DND-41 (cell line): ENCODE measurements at regions not wholly inside any gene's neighbourhood (a gene's known extent, or its start where the extent isn't known, plus 50 kb on each side); places are given as distances from the start of the nearest gene placed in this dataset.

Experiments
- EZH2 ChIP-seq: IDR thresholded peaks from 3 replicates; pipeline ENCODE4 v1.6.1; 2012; ENCODE audit warnings: borderline replicate concordance, low read depth, mild to moderate bottlenecking, moderate library complexity, low read length, inconsistent platforms; ENCODE audit not compliant: severe bottlenecking
- TF ChIP-seq, protein P1 (sequence below): IDR thresholded peaks from 2 replicates; pipeline ENCODE4 v1.5.1; 2012; ENCODE audit warnings: borderline replicate concordance, low read length, moderate library complexity, mild to moderate bottlenecking; ENCODE audit not compliant: poor library complexity, severe bottlenecking; ENCODE audit errors: extremely low read depth

DNA sequence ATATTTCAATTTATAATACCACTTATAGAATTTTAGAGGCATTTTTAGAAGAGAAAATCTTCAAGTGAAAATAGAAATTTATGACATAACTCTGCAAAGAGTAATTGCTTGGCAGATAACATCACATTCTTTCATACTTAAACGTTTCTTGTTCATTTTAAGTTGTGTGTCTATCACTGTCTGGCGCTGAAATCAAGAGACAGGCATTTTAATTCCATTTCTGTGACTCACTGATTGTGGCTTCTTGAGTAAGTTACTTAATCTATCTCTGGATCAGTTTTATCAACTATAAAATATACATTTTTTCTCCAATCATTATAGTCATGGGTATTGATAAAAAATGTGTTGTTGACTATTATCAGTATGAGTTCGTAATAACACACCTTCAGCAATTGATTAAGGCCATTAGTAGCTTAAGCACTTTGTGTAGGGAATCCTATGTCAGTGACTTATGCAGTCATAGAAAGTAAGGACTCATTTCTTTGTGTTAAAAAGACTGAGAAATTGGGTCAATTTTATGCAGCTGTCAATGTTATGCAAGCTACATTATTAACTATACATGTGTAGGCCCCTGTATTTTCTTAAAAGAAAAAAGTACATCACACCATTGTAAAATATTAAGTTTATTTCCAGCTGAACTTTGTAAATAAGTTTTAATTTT, 497.3 kb downstream of the CCDC85A start:
- TF ChIP-seq, protein P1, sequence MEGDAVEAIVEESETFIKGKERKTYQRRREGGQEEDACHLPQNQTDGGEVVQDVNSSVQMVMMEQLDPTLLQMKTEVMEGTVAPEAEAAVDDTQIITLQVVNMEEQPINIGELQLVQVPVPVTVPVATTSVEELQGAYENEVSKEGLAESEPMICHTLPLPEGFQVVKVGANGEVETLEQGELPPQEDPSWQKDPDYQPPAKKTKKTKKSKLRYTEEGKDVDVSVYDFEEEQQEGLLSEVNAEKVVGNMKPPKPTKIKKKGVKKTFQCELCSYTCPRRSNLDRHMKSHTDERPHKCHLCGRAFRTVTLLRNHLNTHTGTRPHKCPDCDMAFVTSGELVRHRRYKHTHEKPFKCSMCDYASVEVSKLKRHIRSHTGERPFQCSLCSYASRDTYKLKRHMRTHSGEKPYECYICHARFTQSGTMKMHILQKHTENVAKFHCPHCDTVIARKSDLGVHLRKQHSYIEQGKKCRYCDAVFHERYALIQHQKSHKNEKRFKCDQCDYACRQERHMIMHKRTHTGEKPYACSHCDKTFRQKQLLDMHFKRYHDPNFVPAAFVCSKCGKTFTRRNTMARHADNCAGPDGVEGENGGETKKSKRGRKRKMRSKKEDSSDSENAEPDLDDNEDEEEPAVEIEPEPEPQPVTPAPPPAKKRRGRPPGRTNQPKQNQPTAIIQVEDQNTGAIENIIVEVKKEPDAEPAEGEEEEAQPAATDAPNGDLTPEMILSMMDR: no peak
- no peak for TF ChIP-seq EZH2
